K562 (cell line): ENCODE measurements at regions not wholly inside any gene's neighbourhood (a gene's known extent, or its start where the extent isn't known, plus 50 kb on each side); places are given as distances from the start of the nearest gene placed in this dataset.

Source experiments
- ATAC-seq: fragments of 200-7000 bp; cut with Tn5 transposase; 3 replicates; pipeline ENCODE4 v1.9.1; 2020; ENCODE audit warnings: moderate library complexity
- BruUV-seq: library from RNA; stranded (reverse); fragments of 400-500 nt; replicated peaks from 2 replicates; lab custom pipeline; 2021; lab: Mats Ljungman, UMichigan
- CTCF ChIA-PET: fragments of 300-600 bp; formaldehyde crosslinking; extraction: SDS; loops from one replicate; lab custom pipeline; 2021; ENCODE audit warnings: low intra/inter-chr PET ratio; lab: Yijun Ruan, JAX
- POLR2A ChIA-PET: fragments of 300-600, 350-650 bp; sonication (Branson Sonifier 250); formaldehyde crosslinking; extraction: SDS; loops from one replicate; lab custom pipeline; 2021; ENCODE audit warnings: antibody characterized with exemption, inconsistent platforms; lab: Yijun Ruan, JAX
- DNase-seq, 4 experiments: peaks; one replicate each; pipeline versions ENCODE4 v3.0.0 to v3.0.0-alpha.2; 2011 to 2018; ENCODE audit warnings: low spot score in 3 of 4, mixed read lengths in 3 of 4; ENCODE audit errors: extremely low read depth in 1 of 4
- FAIRE-seq: peaks from 2 replicates; lab custom pipeline; 2011; peaks lifted over from hg19 to GRCh38; lab: Jason Lieb, UNC
- H2AFZ ChIP-seq: 2 replicates; pipeline ENCODE4 v1.6.0; 2011; ENCODE audit warnings: low read depth, low read length, control low read depth, inconsistent platforms
- H3K27ac ChIP-seq: fragments of 200-600 bp; 3 replicates; pipeline ENCODE4 v1.8.0; 2011; ENCODE audit warnings: low read depth, mild to moderate bottlenecking, control low read depth, inconsistent platforms, low read length, moderate library complexity, mixed read lengths; ENCODE audit errors: extremely low read depth
- H3K27me3 ChIP-seq, 2 experiments: fragments of 300-600 bp in 1 of 2; 2 replicates in 1 of 2; 3 replicates in 1 of 2; pipeline versions ENCODE4 v1.6.0 to v1.8.0; 2011; ENCODE audit warnings: inconsistent platforms in 2 of 2, low read length in 2 of 2, mild to moderate bottlenecking in 1 of 2, mixed read lengths in 1 of 2, moderate library complexity in 1 of 2; ENCODE audit not compliant: control insufficient read depth in 2 of 2, insufficient read depth in 2 of 2
- H3K36me3 ChIP-seq: fragments of 300-600 bp; 3 replicates; pipeline ENCODE4 v1.8.0; 2011; ENCODE audit warnings: mild to moderate bottlenecking, low read length, inconsistent platforms; ENCODE audit not compliant: control insufficient read depth, insufficient read depth
- H3K4me1 ChIP-seq, 2 experiments: fragments of 200-600 bp in 1 of 2; replicated peaks in 1 of 2; 2 replicates in 1 of 2; 3 replicates in 1 of 2; pipeline versions ENCODE4 v1.5.1 to v1.8.0; 2011; ENCODE audit warnings: inconsistent platforms in 2 of 2, low read length in 2 of 2, mild to moderate bottlenecking in 1 of 2, mixed read lengths in 1 of 2, moderate library complexity in 1 of 2; ENCODE audit not compliant: control insufficient read depth in 2 of 2, insufficient read depth in 2 of 2
- H3K4me2 ChIP-seq: 2 replicates; pipeline ENCODE4 v1.6.1; 2011; ENCODE audit warnings: low read length, control low read depth, inconsistent platforms, mixed read lengths; ENCODE audit not compliant: insufficient read depth
- H3K4me3 ChIP-seq: fragments of 200-600 bp; sonication (generic), shearing (Covaris generic); 2 replicates; pipeline ENCODE4 v1.5.1; 2016; ENCODE audit warnings: control low read depth, inconsistent platforms
- H3K79me2 ChIP-seq: fragments of 200-600 bp; 3 replicates; pipeline ENCODE4 v1.8.0; 2011; ENCODE audit warnings: low read length, inconsistent platforms; ENCODE audit not compliant: control insufficient read depth, insufficient read depth
- H3K9ac ChIP-seq, 2 experiments: 2 replicates each; pipeline versions ENCODE4 v1.6.0 to v1.6.1; 2011; ENCODE audit warnings: low read depth in 2 of 2, low read length in 2 of 2, control low read depth in 1 of 2, inconsistent platforms in 1 of 2, mild to moderate bottlenecking in 1 of 2, mixed read lengths in 1 of 2; ENCODE audit not compliant: insufficient read depth in 1 of 2
- H3K9me1 ChIP-seq: one replicate; pipeline ENCODE4 v1.6.0; 2011; ENCODE audit warnings: inconsistent platforms, mild to moderate bottlenecking, low read length, moderate library complexity; ENCODE audit not compliant: control insufficient read depth, insufficient read depth
- H3K9me3 ChIP-seq: replicated peaks from 2 replicates; pipeline ENCODE4 v1.5.1; 2011; ENCODE audit warnings: low read depth, low read length, inconsistent platforms; ENCODE audit not compliant: control insufficient read depth, insufficient read depth
- H4K20me1 ChIP-seq: replicated peaks from 2 replicates; pipeline ENCODE4 v1.6.1; 2011; ENCODE audit warnings: low read length, inconsistent platforms, mixed read lengths; ENCODE audit not compliant: control insufficient read depth, insufficient read depth
- ATF2 ChIP-seq: sonication (generic); formaldehyde crosslinking; IDR thresholded peaks from 2 replicates; pipeline ENCODE4 v1.8.1; 2022; ENCODE audit warnings: missing genetic modification reagents
- CBFA2T3 ChIP-seq: fragments of 450-650 bp; IDR thresholded peaks from 2 replicates; pipeline ENCODE4 v1.6.1; 2017
- CC2D1A ChIP-seq: fragments of 450-650 bp; IDR thresholded peaks from 2 replicates; pipeline ENCODE4 v1.6.1; 2017; ENCODE audit warnings: mild to moderate bottlenecking
- ELF4 ChIP-seq: fragments of 450-650 bp; formaldehyde crosslinking; IDR thresholded peaks from 2 replicates; pipeline ENCODE4 v1.4.0; 2022; ENCODE audit warnings: missing genetic modification characterization
- KAT2B ChIP-seq: IDR thresholded peaks from one replicate; pipeline ENCODE4 v1.6.1; 2012; ENCODE audit warnings: low read depth, mild to moderate bottlenecking, control low read depth, inconsistent platforms, low read length, moderate library complexity
- NFRKB ChIP-seq: fragments of 450-650 bp; IDR thresholded peaks from 2 replicates; pipeline ENCODE4 v1.6.1; 2016; ENCODE audit warnings: low read depth
- WGBS: fragments of 100-300 bp; shearing (Covaris generic); methylation state at CpG from one replicate; pipeline ENCODE4 v1.1.6; 2016; ENCODE audit warnings: low coverage, mixed read lengths; ENCODE audit not compliant: insufficient coverage; ENCODE audit errors: missing lambda C conversion rate; 5-methylcytosine and 5-hydroxymethylcytosine counted together
- in situ Hi-C: fragments of 300-500 bp; cut with MboI; formaldehyde crosslinking; loops from 4 replicates; pipeline ENCODE4 v1.15.0; 2018; ENCODE audit warnings: inconsistent platforms, mixed read lengths
- intact Hi-C: fragments of 100-400 bp; cut with micrococcal nuclease; formaldehyde crosslinking; loops from 2 replicates; pipeline ENCODE4 v1.14.2; 2022
- TF ChIP-seq, protein P1 (sequence below): fragments of 450-650 bp; IDR thresholded peaks from 2 replicates; pipeline ENCODE4 v1.6.1; 2017; ENCODE audit warnings: antibody characterized with exemption, mild to moderate bottlenecking
- TF ChIP-seq, protein P2 (sequence below): fragments of 250-450 bp; sonication (Bioruptor Pico); IDR thresholded peaks from 2 replicates; pipeline ENCODE4 v1.5.0; 2021; ENCODE audit warnings: mild to moderate bottlenecking, borderline replicate concordance

- TF ChIP-seq, protein P1, sequence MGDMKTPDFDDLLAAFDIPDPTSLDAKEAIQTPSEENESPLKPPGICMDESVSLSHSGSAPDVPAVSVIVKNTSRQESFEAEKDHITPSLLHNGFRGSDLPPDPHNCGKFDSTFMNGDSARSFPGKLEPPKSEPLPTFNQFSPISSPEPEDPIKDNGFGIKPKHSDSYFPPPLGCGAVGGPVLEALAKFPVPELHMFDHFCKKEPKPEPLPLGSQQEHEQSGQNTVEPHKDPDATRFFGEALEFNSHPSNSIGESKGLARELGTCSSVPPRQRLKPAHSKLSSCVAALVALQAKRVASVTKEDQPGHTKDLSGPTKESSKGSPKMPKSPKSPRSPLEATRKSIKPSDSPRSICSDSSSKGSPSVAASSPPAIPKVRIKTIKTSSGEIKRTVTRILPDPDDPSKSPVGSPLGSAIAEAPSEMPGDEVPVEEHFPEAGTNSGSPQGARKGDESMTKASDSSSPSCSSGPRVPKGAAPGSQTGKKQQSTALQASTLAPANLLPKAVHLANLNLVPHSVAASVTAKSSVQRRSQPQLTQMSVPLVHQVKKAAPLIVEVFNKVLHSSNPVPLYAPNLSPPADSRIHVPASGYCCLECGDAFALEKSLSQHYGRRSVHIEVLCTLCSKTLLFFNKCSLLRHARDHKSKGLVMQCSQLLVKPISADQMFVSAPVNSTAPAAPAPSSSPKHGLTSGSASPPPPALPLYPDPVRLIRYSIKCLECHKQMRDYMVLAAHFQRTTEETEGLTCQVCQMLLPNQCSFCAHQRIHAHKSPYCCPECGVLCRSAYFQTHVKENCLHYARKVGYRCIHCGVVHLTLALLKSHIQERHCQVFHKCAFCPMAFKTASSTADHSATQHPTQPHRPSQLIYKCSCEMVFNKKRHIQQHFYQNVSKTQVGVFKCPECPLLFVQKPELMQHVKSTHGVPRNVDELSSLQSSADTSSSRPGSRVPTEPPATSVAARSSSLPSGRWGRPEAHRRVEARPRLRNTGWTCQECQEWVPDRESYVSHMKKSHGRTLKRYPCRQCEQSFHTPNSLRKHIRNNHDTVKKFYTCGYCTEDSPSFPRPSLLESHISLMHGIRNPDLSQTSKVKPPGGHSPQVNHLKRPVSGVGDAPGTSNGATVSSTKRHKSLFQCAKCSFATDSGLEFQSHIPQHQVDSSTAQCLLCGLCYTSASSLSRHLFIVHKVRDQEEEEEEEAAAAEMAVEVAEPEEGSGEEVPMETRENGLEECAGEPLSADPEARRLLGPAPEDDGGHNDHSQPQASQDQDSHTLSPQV = no peak
- TF ChIP-seq CBFA2T3 = no peak
- TF ChIP-seq ATF2 (CRISPR knock-in tag) = no peak
- TF ChIP-seq KAT2B = no peak
Observed at GRCh38 chr12:88716240-88716639, 136.0 kb upstream of the KITLG start (continued).

GRCh38 chr12:88715673-88716072 is 135.4 kb upstream of the KITLG start:
- POLR2A ChIA-PET = no interaction called here
- no peak for FAIRE-seq
- H3K9me3 ChIP-seq = no peaks in the 10 kb centered on the region; the same call in 1 of the 2 replicates

More at GRCh38 chr12:88715673-88716072, 135.4 kb upstream of the KITLG start:
- Histone ChIP-seq H3K27ac (no peak overlapping the region), H3K4me1 (no peaks in the 10 kb centered on the region), H4K20me1 (no peaks in the 10 kb centered on the region), H3K4me2 (no peak overlapping the region), H2AFZ (no peak overlapping the region), H3K9ac (no peak overlapping the region), H3K4me3 (no peak overlapping the region)
- no TSS peak for BruUV-seq
- intact Hi-C loops = no loop called here
- TF ChIP-seq ELF4 = no peak
- TF ChIP-seq CC2D1A = no peak
- no peak for TF ChIP-seq NFRKB
- TF ChIP-seq, protein P2, sequence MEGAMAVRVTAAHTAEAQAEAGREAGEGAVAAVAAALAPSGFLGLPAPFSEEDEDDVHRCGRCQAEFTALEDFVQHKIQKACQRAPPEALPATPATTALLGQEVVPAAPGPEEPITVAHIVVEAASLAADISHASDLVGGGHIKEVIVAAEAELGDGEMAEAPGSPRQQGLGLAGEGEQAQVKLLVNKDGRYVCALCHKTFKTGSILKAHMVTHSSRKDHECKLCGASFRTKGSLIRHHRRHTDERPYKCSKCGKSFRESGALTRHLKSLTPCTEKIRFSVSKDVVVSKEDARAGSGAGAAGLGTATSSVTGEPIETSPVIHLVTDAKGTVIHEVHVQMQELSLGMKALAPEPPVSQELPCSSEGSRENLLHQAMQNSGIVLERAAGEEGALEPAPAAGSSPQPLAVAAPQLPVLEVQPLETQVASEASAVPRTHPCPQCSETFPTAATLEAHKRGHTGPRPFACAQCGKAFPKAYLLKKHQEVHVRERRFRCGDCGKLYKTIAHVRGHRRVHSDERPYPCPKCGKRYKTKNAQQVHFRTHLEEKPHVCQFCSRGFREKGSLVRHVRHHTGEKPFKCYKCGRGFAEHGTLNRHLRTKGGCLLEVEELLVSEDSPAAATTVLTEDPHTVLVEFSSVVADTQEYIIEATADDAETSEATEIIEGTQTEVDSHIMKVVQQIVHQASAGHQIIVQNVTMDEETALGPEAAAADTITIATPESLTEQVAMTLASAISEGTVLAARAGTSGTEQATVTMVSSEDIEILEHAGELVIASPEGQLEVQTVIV (CRISPR knock-in tag) = no peak
- TF ChIP-seq, all 486 proteins: peak for 0
- no peak for DNase-seq
- Histone ChIP-seq H3K9me1 (no peaks in the 10 kb centered on the region), H3K27me3 (no peaks in the 10 kb centered on the region), H3K36me3 (no peaks in the 10 kb centered on the region), H3K79me2 (no peaks in the 10 kb centered on the region)
- no peak for ATAC-seq
- in situ Hi-C loops = no loop called here
- CTCF ChIA-PET = no interaction called here
- WGBS = 0% methylated on average over 2 of the region's 2 CpGs
